ENCODE measurements at regions not wholly inside any gene's neighbourhood (a gene's known extent, or its start where the extent isn't known, plus 50 kb on each side); places are given as distances from the start of the nearest gene placed in this dataset.
"Not testable (repeated sequence)": the region's sequence is repeated elsewhere in the genome, so short reads cannot be mapped to it uniquely, and the experiment has no call there.

DNA sequence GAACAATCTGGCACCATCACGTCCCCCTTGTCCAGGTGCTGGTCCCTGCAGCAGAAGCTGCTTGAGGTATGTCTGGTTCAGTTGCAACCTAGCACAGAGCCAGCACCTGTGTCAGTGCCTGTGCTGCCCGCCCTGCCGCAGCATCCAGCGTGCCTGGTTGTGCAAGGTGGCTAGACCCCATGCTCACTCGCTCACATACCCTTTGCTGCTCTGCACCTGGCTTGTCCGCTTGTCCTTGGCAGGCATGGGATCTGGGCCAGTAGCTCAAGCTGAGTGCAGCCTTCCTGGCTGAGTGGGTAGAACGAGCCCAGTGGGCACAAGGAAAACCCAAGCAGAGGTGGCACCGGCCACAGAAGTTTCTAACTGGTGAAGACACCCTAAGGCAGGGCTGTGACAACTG lies 314.6 kb upstream of the KYNU start:
- Histone ChIP-seq H3K27me3 (ENCODE audit: insufficient read depth in 3 of 3, low read length in 2 of 3) (no peaks in the 10 kb centered on the region), H3K4me3 (no peak overlapping the region), H3K9me3 (no peaks in the 10 kb centered on the region), H3K27ac (no peak overlapping the region), H3K4me1 (no peaks in the 10 kb centered on the region), H3K36me3 (ENCODE audit: insufficient read depth in 1 of 2, low read depth in 1 of 2) (no peaks in the 10 kb centered on the region)
- DNase-seq (no peak), ATAC-seq (no peak)
- no peak for TF ChIP-seq CTCF (IDR thresholded peaks at IDR 0.05)
- WGBS, 3 donors: 84 to 89% (median 85%) methylated on average over 8 of the region's 8 CpGs
- intact Hi-C loops (cut with DNase I): no loop called here

- Histone ChIP-seq H3K4me1 (no peaks in the 10 kb centered on the region), H3K36me3 (ENCODE audit: insufficient read depth in 1 of 2, low read depth in 1 of 2) (no peaks in the 10 kb centered on the region), H3K9me3 (no peaks in the 10 kb centered on the region), H3K27ac (no peak overlapping the region), H3K4me3 (no peak overlapping the region), H3K27me3 (ENCODE audit: insufficient read depth in 3 of 3, low read length in 2 of 3) (no peaks in the 10 kb centered on the region)
- no peak for TF ChIP-seq CTCF (IDR thresholded peaks at IDR 0.05)
- ATAC-seq (no peak), DNase-seq (no peak)
- 55 to 70% (median 68%) methylated on average over 4 to 6 of the region's 6 CpGs for WGBS, 3 donors
- intact Hi-C loops (cut with DNase I): no loop called here
Observed at GRCh38 chr2:142561656-142562055, 315.8 kb upstream of the KYNU start.

- Histone ChIP-seq H3K4me3 (no peak overlapping the region), H3K27me3 (ENCODE audit: insufficient read depth in 3 of 3, low read length in 2 of 3) (no peaks in the 10 kb centered on the region), H3K36me3 (ENCODE audit: insufficient read depth in 1 of 2, low read depth in 1 of 2) (no peaks in the 10 kb centered on the region), H3K4me1 (no peaks in the 10 kb centered on the region), H3K9me3 (no peaks in the 10 kb centered on the region), H3K27ac (no peak overlapping the region)
- no peak for DNase-seq
- intact Hi-C loops (cut with DNase I): no loop called here
- no peak for TF ChIP-seq CTCF (IDR thresholded peaks at IDR 0.05)
- ATAC-seq: no peak
- 30 to 44% (median 40%) methylated on average over 1 of the region's 1 CpG for WGBS, 3 donors
Observed at GRCh38 chr2:142557391-142557790, 320.1 kb upstream of the KYNU start.

DNA sequence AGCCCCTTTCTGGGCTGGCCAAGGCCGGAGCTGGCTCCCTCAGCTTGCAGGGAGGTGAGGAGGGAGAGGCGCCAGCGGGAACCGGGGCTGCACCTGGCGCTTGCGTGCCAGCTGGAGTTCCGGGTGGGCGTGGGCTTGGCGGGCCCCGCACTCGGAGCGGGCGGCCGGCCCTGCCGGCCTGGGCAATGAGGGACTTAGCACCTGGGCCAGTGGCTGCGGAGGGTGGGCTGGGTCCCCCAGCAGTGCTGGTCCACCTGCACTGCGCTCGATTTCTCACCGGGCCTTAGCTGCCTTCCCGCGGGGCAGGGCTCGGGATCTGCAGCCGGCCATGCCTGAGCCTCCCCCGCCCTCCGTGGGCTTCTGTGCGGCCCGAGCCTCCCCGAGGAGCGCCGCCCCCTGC lies 331.5 kb upstream of the KYNU start:
- H3K36me3 ChIP-seq (ENCODE audit: insufficient read depth in 1 of 2, low read depth in 1 of 2); ATAC-seq; H3K27me3 ChIP-seq (ENCODE audit: insufficient read depth in 3 of 3, low read length in 2 of 3); intact Hi-C loops (cut with DNase I); H3K9me3 ChIP-seq; H3K27ac ChIP-seq; H3K4me1 ChIP-seq; DNase-seq; H3K4me3 ChIP-seq: not testable (repeated sequence)
- 92 to 99% (median 95%) methylated on average over 14 to 30 of the region's 30 CpGs for WGBS, 3 donors

- ATAC-seq (no peak), DNase-seq (no peak)
- TF ChIP-seq CTCF (IDR thresholded peaks at IDR 0.05): no peak
- no peaks in the 10 kb centered on the region for H3K27me3 ChIP-seq (ENCODE audit: insufficient read depth in 3 of 3, low read length in 2 of 3)
- no peak overlapping the region for H3K4me3 ChIP-seq
- no peaks in the 10 kb centered on the region for H3K36me3 ChIP-seq (ENCODE audit: insufficient read depth in 1 of 2, low read depth in 1 of 2)
- intact Hi-C loops (cut with DNase I): no loop called here
- WGBS, 3 donors: 14 to 19% (median 15%) methylated on average over 3 of the region's 3 CpGs
- no peaks in the 10 kb centered on the region for H3K4me1 ChIP-seq
- H3K27ac ChIP-seq: no peak overlapping the region
- H3K9me3 ChIP-seq: peaks cover 6% of the 10 kb centered on the region
Observed at GRCh38 chr2:142545036-142545435, 332.4 kb upstream of the KYNU start.
